Fibroblast of skin of left quadriceps (primary cell): ENCODE measurements at regions not wholly inside any gene's neighbourhood (a gene's known extent, or its start where the extent isn't known, plus 50 kb on each side); places are given as distances from the start of the nearest gene placed in this dataset.

Experiments used
- DNase-seq, 2 experiments: peaks; one replicate each; pipeline ENCODE4 v3.0.0-alpha.2; 2013; ENCODE audit warnings: low read depth in 2 of 2

DNA sequence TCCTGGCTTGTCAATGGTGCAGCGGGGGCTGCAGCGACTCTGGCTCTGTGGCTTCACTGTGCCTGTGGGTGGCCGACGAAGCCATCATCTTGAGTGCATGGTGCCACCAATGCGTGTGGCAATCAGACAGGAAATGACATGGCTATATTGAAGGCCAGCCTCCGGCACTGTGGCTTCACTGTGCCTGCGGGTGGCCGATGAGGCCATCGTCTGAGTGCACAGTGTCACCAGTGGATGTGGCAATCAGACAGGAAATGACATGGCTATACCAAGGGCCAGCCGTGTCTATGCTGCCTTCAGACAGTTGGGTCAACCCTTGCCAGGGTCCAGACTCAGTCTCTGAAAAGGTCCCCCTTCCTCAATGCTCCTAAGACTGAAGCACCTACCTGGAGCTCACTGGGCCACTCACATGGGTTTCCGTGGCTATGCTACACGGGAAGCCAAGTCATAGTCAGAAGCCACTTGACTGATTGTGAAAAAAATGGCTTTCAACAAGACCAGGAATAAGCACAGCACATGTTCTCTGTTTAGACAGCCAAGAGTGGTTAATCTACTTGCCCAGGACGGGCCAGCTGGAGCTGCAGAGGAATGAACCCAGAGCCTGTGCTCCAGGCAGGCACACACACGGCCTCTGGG is 67.5 kb upstream of the S1PR3 start:
- DNase-seq = no peak

DNA sequence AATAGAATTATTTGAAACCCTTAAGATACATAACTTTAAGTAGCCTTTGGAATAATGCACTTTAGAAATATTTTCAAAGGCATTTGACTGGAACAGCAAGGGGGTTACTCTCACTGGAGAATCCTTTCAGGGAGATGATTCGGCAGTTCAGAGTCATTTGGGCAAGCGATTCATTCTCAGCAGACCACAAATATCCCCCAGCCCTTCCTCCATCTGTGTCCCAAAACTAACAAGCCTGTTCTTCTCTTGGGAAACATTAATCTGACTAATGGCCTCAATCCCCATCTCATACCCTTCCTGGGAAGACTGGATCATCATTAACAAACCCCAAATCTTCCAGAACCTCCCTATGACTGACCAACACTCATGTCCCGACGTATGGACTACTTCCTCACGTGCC is 65.8 kb upstream of the S1PR3 start:
- peak; percentile 15 to 25 for DNase-seq

DNA sequence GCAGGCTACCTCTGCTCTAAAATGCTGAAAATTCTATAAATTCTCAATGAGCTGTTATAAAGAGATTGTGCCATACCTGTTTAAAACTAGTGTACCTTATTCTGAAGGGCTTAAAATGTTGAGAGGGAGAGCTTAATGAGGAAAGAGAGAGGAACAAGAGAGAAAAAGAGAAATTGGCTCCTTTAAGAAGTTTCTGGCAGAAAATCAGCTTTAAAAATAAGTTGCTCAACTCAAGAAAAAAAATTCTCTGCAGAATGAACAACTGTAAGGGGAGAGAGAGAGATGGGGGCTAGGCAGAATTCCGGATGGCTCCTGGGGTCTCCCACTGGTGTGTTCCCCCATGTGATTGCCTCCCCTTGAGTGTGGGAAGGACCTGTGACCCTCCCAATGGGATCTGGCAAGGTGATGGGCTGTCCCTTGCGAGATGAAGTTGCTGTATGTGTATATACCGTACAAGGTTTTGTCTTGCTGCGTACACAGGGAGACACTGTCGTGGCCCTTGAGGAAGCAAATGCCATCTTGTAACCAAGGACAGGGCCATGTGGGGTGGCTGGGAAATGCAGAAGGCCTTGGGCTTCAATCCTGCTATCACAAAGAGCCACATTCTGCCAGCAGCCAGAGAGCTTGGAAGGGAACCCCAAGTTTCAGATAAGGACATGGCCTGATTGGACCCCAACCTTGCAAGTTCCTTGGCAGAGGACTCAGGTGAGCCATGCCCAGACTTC is 64.3 kb upstream of the S1PR3 start:
- no peak for DNase-seq

DNA sequence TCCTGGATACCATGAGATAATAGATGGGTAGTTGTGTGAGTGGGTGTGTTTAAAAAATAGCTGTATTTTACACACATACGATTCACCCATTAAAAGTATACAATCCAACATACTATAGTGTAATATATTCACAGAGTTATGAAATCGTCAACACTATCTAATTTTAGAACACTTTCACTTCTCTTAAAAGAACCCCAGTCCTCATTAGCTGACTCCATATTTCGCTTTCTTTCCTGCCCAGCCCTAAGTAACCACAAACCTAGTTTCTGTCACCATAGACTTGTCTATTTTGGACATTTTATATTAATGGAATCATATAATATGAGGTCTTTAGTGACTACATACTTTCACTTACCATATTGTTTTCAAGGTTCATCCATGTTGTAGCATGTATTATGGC is 63.8 kb upstream of the S1PR3 start:
- DNase-seq = no peak

DNA sequence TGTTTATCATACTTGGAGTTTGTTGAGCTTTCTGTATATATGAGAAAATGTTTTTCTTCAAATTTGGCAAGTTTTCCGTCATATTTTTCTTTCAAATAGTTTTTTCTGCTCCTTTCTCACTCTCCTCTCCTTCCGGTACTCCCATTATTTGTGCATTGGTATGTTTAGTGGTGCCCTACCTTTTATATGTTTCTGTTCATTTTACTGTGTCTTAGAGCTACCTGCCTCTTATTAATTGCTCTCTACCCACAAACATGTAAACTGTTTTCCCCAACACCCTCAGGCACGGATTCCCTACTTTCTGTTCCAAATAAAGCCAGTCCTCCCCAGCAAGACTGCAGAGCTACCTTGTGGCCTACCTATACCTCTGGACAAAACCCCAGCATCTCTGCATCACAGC is 60.6 kb upstream of the S1PR3 start:
- no peak for DNase-seq

DNA sequence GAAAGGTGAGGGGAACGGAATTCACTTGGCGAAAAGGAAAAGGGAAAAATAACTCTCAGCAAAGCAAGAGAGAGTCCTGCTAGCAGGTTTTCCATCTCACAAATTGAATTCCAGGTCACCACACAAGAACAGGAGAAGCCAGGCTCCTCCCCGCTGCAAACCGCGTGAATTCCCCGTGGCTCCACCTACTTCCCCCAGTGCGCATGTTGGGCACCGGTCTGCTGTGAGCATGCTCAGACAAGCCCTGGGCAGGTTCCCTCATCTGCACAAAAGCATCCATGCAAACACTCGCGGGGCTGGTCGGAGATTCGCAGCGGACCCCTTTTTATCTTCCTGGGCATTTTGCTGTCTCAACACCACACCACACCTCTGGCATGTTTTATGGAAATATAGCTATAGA is 58.5 kb upstream of the S1PR3 start:
- DNase-seq = no peak

DNA sequence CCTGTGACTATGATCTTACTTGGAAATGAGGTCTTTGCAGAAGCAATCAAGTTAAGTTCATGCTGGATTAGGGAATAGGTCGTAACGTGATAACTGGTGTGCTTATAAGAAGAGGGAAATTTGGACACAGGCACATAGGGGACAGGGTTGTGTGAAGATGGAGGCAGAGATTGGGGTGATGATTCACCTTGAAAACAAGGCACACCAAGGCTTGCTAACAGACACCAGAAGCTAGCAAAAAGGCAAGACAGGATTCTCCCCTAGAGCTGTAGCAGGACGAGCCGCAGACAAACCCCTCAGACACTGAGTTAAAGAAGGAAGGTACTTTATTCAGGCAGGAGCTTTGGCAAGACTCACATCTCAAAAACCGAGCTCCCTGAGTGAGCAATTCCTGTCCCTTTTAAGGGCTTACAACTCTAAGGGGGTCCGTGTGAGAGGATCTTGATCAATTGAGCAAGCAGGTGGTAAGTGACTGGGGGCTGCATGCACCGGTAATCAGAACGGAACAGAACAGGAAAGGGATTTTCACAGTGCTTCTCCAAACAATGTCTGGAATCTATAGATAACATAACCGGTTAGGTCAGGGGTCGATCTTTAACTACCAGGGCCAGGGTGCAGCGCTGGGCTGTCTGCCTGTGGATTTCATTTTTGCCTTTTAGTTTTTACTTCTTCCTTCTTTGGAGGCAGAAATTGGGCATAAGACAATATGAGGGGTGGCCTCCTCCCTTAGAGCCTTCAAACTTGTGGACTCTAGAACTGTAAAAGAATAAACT is 57.5 kb upstream of the S1PR3 start:
- no peak for DNase-seq

DNA sequence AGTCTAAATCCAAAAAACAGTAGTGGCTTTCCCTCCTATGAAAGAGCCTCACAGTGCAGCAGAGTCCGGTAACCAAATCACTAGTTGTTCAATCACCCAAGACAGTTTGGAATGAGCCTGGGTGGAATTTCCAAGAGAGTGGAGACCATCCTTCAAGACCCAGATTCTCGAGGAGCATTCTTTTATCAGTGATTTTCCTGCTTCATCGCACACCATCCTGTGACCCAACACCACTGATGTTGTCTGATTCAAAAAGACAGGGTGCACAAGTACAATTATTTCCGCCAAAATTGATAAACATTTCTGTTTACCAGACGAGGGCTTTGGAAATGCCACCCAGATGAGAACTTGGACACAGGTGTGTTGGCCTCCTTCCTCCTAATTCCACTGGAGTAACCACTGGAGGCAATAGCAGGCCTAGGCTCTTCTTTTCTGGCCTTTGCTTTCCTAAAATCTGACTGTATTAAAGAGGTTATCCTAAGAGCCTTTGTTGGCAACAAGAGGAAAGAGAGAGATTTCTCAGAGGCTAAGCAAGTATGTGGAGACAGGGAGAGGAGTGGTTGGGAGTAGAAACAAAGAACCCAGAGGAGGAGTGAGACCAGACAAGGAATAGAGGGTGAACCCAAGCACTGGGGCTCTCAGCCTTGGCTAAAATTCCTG is 56.3 kb upstream of the S1PR3 start:
- DNase-seq = no peak

DNA sequence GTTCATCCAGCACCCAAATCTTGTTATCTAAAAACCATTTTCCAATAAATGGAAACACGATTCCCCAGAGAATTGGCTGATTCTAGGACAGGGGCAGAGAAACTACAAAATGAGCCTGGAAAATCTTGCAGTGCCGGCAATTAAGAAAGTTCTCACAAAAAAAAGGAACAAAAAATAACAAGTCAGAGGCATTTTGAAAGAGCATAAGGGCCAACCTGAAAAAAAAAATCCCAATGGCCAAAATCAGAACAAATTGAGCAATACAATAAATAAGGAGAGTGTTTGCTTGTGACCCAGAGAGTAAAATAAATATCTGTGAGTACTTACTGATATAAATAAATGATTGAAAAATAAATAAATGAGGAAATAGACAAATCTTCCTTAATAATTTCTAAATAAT is 55.1 kb upstream of the S1PR3 start:
- DNase-seq = no peak

DNA sequence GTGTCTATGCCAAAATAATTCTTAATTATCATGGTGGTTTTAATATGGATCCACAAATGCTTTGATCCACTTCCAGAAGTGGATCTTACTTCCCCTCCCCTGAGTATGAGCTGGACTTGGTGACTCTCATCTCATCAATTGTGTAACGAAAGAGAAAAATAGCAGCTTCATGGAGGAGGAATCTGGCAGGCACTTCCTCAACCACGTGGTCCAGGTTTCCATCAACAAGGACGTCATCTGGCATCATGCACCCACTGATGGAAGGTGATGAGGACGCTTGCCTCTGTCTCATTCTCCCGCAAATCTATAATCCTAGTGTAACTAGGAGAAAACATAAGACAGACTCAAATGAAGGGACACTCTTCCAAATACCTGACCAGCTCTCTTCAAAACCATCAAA is 54.6 kb upstream of the S1PR3 start:
- no peak for DNase-seq

DNA sequence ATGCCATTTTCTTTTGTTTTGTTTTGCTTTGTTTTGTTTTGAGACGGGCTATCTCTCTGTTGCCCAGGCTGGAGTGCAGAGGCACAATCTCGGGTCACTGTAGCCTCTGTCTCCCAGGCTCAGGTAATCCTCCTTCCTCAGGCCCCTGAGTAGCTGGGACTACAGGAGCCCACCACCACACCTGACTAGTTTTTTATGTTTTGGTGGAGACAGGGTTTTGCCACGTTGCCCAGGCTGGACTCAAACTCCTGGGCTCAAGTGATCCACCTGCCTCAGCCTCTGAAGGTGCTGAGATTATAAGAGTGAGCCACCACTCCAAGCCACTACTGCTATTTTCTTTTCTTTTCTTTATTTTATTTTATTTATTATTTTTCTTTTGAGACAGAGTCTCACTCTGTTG is 54.0 kb upstream of the S1PR3 start:
- no peak for DNase-seq

DNA sequence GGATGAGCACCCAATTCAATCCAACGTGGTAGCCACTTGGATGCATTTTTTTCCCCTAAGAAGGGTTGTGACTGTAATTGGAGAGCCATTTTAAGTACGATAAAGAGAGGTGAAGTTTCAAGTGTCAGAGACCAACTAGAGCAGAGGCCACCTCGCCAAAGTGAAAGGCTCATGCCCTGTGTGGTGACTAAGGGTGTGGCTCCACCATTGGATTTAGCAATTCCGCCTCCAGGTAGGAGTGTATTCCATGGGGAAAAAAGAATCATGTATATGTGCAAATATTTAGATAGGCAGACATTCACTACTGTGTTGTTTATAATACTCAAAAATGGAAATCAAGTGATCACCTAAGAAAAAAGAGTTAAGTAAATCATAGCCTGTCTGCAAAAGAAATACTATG is 53.1 kb upstream of the S1PR3 start:
- DNase-seq = no peak
